Endothelial cell of umbilical vein (primary cell): ENCODE measurements at regions not wholly inside any gene's neighbourhood (a gene's known extent, or its start where the extent isn't known, plus 50 kb on each side); places are given as distances from the start of the nearest gene placed in this dataset.

Source experiments
- CTCF ChIP-seq, 2 donors: IDR thresholded peaks; 1 replicate in 1 of 2; 2 replicates in 1 of 2; pipeline ENCODE4 v1.5.1; 2011; ENCODE audit warnings: low read length in 2 of 2, mild to moderate bottlenecking in 2 of 2, moderate library complexity in 2 of 2, control low read depth in 1 of 2, inconsistent platforms in 1 of 2, low read depth in 1 of 2; ENCODE audit not compliant: insufficient read depth in 1 of 2; ENCODE audit errors: extremely low read depth in 1 of 2
- MYC ChIP-seq: IDR thresholded peaks from one replicate; pipeline ENCODE4 v1.6.1; 2011; ENCODE audit warnings: mild to moderate bottlenecking, low read depth, low read length
- POLR2A ChIP-seq: IDR thresholded peaks from 2 replicates; pipeline ENCODE4 v1.6.1; 2012; ENCODE audit warnings: low read depth, mild to moderate bottlenecking, control low read depth, low read length
- POLR2AphosphoS5 ChIP-seq: IDR thresholded peaks from 2 replicates; pipeline ENCODE4 v1.6.1; 2012; ENCODE audit warnings: low read depth, mild to moderate bottlenecking, control low read depth, low read length, moderate library complexity; ENCODE audit not compliant: insufficient read depth

DNA sequence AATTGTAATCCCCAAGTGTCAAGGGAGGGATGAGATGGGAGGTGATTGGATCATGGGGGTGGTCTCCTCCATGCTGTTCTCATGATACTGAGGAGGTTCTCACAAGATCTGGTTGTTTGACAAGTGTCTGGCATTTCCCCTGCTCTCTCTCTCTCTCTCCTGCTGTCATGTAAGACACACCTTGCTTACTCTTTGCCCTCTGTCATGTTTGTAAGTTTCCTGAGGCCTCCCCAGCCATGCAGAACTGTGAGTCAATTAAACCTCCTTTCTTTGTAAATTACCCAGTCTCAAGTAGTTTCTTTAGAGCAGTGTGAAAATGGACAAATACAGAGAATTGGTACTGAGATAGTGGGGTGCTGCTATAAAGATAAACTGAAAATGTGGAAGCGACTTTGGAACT, 207.9 kb downstream of the HINT1 start:
- TF ChIP-seq CTCF (IDR thresholded peaks at IDR 0.05; ENCODE audit: extremely low read depth in 1 of 2, insufficient read depth in 1 of 2, low read depth in 1 of 2, low read length in 2 of 2) (no peak), MYC (no peak), POLR2AphosphoS5 (no peak), POLR2A (no peak)
